HG03097 (cell line): ENCODE measurements at regions not wholly inside any gene's neighbourhood (a gene's known extent, or its start where the extent isn't known, plus 50 kb on each side); places are given as distances from the start of the nearest gene placed in this dataset.

ENCODE experiments used
- ATAC-seq: cut with Tn5 transposase; IDR thresholded peaks from one replicate; pipeline ENCODE4 v1.9.1; 2021; ENCODE audit not compliant: unreplicated experiment, low FRiP score

- ATAC-seq: no peak
Observed at GRCh38 chr11:87972133-87972532, 203.1 kb downstream of the RAB38 start.

- ATAC-seq: no peak
Observed at GRCh38 chr11:87971354-87971753, 203.9 kb downstream of the RAB38 start.

- ATAC-seq: no peak
Observed at GRCh38 chr11:87970762-87971161, 204.5 kb downstream of the RAB38 start.

- no peak for ATAC-seq
Observed at GRCh38 chr11:87967459-87967858, 207.8 kb downstream of the RAB38 start.

GRCh38 chr11:87966694-87967093, 208.5 kb downstream of the RAB38 start:
- ATAC-seq: no peak

GRCh38 chr11:87966216-87966615, 209.0 kb downstream of the RAB38 start:
- ATAC-seq: no peak

- no peak for ATAC-seq
Observed at GRCh38 chr11:87961606-87962005, 213.6 kb downstream of the RAB38 start.

GRCh38 chr11:87957961-87958360, 217.3 kb downstream of the RAB38 start:
- no peak for ATAC-seq

- ATAC-seq: no peak
Observed at GRCh38 chr11:87954476-87954875, 220.8 kb downstream of the RAB38 start.

GRCh38 chr11:87942786-87943185, 232.5 kb downstream of the RAB38 start:
- no peak for ATAC-seq

GRCh38 chr11:87934182-87934581, 241.1 kb downstream of the RAB38 start:
- no peak for ATAC-seq

- ATAC-seq: no peak
Observed at GRCh38 chr11:87926250-87926970, 248.8 kb downstream of the RAB38 start.

GRCh38 chr11:87924125-87924524, 251.1 kb downstream of the RAB38 start:
- ATAC-seq: no peak

- no peak for ATAC-seq
Observed at GRCh38 chr11:87917111-87917510, 258.1 kb downstream of the RAB38 start.

- no peak for ATAC-seq
Observed at GRCh38 chr11:87909178-87909577, 266.1 kb downstream of the RAB38 start.

- ATAC-seq: no peak
Observed at GRCh38 chr11:87908086-87908485, 267.2 kb downstream of the RAB38 start.

GRCh38 chr11:87903345-87903744, 271.9 kb downstream of the RAB38 start:
- no peak for ATAC-seq

- no peak for ATAC-seq
Observed at GRCh38 chr11:87901341-87901740, 273.9 kb downstream of the RAB38 start.

- ATAC-seq: no peak
Observed at GRCh38 chr11:87897921-87898320, 277.3 kb downstream of the RAB38 start.

- ATAC-seq: no peak
Observed at GRCh38 chr11:87897071-87897470, 278.2 kb downstream of the RAB38 start.

- ATAC-seq: no peak
Observed at GRCh38 chr11:87894961-87895360, 280.3 kb downstream of the RAB38 start.

GRCh38 chr11:87892291-87892690, 283.0 kb downstream of the RAB38 start:
- no peak for ATAC-seq

GRCh38 chr11:87889126-87889525, 286.1 kb downstream of the RAB38 start:
- ATAC-seq: no peak
